Dermis blood vessel endothelial cell (primary cell): ENCODE measurements at regions not wholly inside any gene's neighbourhood (a gene's known extent, or its start where the extent isn't known, plus 50 kb on each side); places are given as distances from the start of the nearest gene placed in this dataset.
A peak's percentile ranks its signal among the peaks of the same experiment; 100 is the strongest.

Source experiments
- DNase-seq: peaks from one replicate; pipeline ENCODE4 v3.0.0; 2010

- DNase-seq, result no peak
Measured at GRCh38 chr11:112542479-112542878, 281.8 kb upstream of the PLET1 start.

- DNase-seq, result no peak
Measured at GRCh38 chr11:112543390-112543789, 282.7 kb upstream of the PLET1 start.

- no peak for DNase-seq
Measured at GRCh38 chr11:112548641-112549040, 288.0 kb upstream of the PLET1 start.

- DNase-seq, result no peak
Measured at GRCh38 chr11:112553205-112553731, 292.6 kb upstream of the PLET1 start.

- no peak for DNase-seq
Measured at GRCh38 chr11:112554586-112554985, 293.9 kb upstream of the PLET1 start.

- peak; percentile 76 for DNase-seq
Measured at GRCh38 chr11:112555491-112556364, 295.1 kb upstream of the PLET1 start.

GRCh38 chr11:112558691-112559090, 298.0 kb upstream of the PLET1 start:
- DNase-seq, result no peak

- no peak for DNase-seq
Measured at GRCh38 chr11:112563808-112564207, 303.1 kb upstream of the PLET1 start.

- DNase-seq, result no peak
Measured at GRCh38 chr11:112564228-112564955, 303.7 kb upstream of the PLET1 start.

- DNase-seq, result no peak
Measured at GRCh38 chr11:112565551-112565950, 304.9 kb upstream of the PLET1 start.

- DNase-seq, result no peak
Measured at GRCh38 chr11:112566124-112566523, 305.5 kb upstream of the PLET1 start.

GRCh38 chr11:112570333-112570732, 309.7 kb upstream of the PLET1 start:
- no peak for DNase-seq

GRCh38 chr11:112579282-112579681, 318.6 kb upstream of the PLET1 start:
- DNase-seq, result no peak

GRCh38 chr11:112580864-112581263, 320.2 kb upstream of the PLET1 start:
- no peak for DNase-seq

- no peak for DNase-seq
Measured at GRCh38 chr11:112581747-112582146, 321.1 kb upstream of the PLET1 start.

GRCh38 chr11:112582366-112582765, 321.7 kb upstream of the PLET1 start:
- DNase-seq, result no peak

- DNase-seq, result no peak
Measured at GRCh38 chr11:112583261-112583893, 322.7 kb upstream of the PLET1 start.

- peak; percentile 10 for DNase-seq
Measured at GRCh38 chr11:112584672-112585071, 324.0 kb upstream of the PLET1 start.

- no peak for DNase-seq
Measured at GRCh38 chr11:112587664-112588063, 327.0 kb upstream of the PLET1 start.

GRCh38 chr11:112588252-112588694, 327.6 kb upstream of the PLET1 start:
- DNase-seq, result peak; percentile 92

GRCh38 chr11:112589155-112589554, 328.5 kb upstream of the PLET1 start:
- DNase-seq, result no peak

GRCh38 chr11:112590764-112591163, 330.1 kb upstream of the PLET1 start:
- no peak for DNase-seq

GRCh38 chr11:112593440-112593839, 332.8 kb upstream of the PLET1 start:
- no peak for DNase-seq
